Fibroblast of the conjunctiva (primary cell): ENCODE measurements at regions not wholly inside any gene's neighbourhood (a gene's known extent, or its start where the extent isn't known, plus 50 kb on each side); places are given as distances from the start of the nearest gene placed in this dataset.

Source experiments
- DNase-seq: peaks from one replicate; pipeline ENCODE4 v3.0.0-alpha.2; 2010; ENCODE audit warnings: low read depth

DNA sequence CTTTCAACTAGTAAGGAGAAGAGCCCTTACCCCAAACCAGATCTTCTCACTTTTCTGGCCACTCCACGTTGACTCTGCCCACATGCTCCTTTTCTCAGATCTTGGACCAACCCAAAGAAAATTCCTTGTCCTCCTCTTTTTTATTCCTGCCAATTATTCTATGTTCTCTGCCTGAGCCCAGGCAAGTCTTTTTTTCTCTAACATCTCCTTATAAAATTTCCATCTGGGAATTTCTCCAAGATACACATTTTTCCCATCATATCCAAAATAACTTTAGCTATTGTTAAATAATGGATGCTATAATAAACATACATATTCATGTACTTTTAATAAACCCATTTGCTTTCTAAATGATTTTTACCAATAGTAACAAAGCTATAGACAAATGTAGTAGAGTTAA lies 726.0 kb upstream of the ZNF385D start:
- no peak for DNase-seq

DNA sequence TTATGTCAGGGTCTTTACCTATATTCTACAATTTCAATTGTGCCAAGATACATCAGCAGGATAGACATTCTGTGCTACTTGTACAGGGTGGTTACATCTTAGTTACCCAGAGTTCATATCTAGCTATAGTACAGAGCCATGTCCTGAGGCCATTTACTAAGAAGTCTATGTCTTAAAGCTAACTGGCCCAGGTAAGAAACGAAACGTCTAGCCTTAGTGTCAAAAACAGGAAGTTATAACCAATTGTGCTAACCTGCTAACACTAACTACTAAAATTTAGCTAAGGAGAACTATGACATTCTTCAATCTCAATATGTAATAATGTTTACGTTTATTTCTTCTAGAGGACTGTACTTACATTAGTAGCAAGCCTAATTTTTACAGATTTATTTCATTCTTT lies 717.2 kb upstream of the UBE2E2 start:
- no peak for DNase-seq

DNA sequence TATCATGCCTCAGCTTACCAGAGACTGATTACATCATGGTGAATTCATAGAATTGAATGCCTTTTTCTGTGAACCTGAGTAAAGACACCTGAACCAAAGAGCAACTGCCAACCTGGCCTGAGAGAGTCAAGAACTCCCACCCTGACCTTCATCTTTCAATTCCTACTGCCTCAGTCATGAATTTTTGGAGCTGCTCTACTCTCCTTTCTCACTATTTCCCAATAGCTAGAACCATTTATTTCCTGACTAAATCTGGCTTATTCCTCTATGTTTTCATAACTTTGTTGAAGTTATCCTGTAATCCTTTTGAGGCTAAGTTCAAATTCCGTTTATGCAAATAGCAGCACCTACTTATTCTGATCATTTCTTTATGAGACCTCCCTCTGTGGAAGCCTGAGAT lies 712.4 kb upstream of the UBE2E2 start:
- no peak for DNase-seq

DNA sequence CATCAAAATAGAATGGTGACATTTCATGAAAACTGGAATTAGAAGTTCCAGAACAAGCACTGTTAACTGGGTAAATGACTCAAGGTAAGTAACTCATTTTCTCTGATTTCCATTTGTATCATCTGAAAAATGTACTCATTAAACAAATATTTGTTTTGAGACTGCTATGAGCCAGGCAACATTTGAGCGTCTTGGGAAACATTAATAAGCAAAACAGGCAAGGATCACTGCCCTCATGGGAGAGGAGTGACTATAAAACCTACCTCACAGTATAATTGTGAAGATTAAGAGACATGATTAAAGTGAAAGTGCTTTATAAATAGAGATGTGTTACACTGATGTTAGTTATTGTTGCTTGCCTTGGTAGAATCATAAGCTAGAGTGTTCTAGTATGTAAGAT lies 711.8 kb upstream of the UBE2E2 start:
- no peak for DNase-seq

DNA sequence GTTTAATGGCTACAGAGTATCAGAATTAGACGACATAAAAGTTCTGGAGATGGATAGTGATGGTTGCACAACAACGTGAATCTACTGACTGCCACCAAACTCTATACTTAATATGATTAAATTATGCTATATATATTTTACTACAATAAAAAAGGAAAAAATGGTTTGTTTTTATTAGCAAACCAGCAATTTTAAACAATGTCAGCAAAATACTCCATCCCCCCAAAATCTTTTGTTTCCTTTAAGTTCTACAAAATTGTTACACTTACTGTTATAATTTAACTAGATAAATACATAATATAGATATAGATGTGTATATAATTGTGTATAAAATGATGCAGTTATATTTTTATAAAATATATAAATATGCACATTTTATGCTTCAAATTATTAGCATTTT lies 710.8 kb upstream of the UBE2E2 start:
- no peak for DNase-seq

DNA sequence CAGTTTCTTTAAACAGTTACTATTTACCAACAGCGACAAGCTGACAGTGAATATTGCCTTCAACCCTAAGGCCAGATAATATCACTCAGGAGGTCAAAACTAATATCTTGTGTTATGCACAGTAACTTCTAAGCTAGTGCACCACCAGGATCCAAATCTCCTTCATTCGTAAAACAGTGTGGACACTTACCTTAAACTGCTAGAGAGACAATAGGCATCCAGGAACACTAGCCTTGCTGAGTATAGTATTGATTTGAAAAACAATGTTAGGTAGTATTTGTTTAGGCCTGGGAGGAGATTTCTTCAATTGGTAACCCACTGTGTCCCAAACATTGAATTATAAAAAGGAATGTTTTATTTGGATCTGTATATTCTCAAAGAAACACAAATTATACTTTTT lies 707.9 kb upstream of the UBE2E2 start:
- no peak for DNase-seq

DNA sequence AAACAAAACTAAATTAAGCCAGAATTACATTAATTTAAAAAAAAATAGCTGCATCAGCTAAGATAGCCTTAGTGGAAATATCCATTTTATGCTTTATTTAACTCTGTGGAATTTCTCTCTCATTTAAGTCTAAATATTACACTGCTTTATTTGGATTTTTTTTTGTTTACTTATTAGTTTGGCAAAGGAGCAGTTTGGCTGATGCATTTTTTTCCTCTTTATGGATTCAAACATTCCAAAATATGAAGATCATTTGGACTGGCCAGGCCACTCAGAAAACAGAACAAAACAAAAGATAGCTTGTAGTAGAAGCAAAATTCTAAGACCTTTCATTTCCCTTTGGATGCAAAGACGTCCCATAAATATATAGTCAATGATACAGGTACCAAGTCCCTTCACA lies 707.3 kb upstream of the UBE2E2 start:
- DNase-seq: no peak

DNA sequence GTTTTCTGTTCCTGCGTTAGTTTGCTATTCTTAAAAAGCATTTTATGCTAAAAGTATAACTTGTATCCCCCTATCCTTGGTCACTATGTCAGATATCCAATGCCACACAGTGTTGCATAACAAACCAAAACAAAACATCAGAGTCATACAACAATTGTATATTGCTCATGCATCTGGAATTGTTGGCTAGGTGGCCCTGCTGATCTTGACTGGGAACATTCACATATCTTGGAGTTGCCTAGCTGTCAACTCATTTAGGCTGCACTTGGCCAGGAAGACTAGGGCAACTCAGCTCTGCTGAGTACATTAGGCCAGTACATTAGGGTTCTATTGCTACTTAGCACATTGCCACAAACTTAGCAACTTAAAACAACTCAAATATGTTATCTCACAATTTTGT lies 706.5 kb upstream of the UBE2E2 start:
- no peak for DNase-seq

DNA sequence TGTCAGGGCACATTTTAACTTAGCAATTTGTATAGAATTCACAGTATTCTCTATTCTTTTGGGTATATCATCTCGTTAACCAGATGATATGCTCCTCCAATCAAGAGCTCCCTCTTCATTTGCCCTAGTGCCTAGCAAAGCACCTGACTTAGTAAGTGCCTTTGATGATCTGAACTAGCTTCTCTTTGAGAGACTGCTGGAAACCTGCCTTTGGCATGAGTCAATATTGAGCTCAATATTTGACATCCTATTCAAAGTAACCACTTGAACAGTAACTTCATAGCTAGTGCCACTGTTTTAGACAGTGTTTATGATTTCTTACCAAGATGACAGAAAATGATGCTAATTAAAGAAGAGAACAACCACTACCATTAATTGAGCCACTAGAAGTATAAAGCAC lies 696.3 kb upstream of the UBE2E2 start:
- no peak for DNase-seq

DNA sequence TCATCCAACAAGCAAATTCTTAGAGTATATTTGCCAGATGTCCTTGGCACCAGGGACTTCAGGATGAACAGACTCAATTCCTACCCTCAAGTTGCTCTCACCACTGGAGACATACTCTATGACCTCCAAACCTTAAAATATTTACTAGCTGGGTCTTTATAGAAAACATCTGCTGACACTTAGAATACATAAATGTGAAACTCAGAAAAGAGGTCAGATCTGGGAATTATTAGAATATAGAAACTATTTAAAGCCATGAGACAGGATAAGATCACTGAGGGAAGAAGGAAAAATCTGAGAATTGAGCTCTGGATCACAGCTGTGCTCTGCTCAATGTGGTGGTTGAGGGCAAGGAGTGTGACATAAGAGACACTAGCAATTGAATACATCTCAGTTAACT lies 695.4 kb upstream of the UBE2E2 start:
- no peak for DNase-seq

DNA sequence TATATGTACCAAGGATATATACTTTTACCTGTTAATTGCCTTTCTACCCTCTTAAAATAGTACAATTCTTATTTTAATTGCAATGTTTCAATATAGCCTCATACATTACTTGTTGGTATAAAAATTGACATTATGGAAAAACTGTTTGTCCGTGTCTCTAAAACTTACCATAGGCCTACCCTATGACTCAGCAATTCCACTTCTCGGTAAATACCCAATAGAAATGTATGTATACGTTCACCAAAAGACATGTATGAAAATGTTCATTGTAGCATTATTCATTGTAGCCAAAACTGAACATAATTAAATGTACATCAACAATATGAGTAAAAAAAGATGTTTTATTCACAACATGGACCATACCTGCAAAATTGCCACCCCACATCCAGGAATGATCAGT lies 679.2 kb upstream of the UBE2E2 start:
- DNase-seq: no peak

DNA sequence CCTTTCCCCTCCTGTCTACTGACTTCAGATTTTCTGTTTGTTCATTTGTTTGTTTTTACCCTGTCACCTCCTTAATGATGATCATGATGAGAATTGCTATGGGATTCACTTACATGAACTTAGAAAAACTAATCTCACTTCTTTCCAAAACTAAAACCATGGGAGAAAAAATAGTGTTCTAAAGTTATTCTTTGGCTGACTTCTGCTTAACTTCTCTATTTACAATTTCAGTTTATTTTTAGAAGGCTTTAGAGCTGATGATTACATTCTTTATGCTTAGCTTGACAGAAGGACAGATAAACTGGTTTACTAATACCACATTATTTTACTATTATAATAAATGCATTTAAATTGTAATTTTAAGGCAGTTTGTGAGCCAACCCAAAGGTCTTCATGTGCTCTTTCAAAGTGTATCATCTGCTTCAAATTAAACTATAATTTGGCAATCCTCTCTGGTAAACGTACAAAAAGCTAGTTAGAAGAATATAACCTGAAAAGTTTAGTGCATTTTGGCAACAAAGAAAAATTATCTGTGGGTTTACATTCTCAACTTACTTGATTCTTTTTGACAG lies 676.8 kb upstream of the UBE2E2 start:
- DNase-seq: no peak

DNA sequence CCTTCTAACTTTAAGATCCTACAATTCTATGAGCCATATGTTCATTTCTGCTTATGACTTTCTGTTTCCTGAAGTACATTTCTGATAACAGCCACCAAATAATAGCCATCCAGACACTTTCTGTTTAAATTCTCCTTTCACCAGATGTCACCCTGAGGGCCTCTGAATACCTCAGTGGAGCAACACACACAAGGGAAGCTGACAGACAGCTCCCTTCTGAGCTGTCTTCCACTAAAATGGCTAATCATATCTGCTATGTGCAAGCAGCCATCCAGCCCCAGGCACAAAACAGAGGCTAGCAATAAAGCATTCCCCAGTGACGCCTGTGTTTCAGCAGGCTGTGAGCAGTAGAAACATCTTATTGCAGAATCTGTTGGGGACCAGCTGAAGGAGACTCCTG lies 666.6 kb upstream of the UBE2E2 start:
- DNase-seq: no peak

DNA sequence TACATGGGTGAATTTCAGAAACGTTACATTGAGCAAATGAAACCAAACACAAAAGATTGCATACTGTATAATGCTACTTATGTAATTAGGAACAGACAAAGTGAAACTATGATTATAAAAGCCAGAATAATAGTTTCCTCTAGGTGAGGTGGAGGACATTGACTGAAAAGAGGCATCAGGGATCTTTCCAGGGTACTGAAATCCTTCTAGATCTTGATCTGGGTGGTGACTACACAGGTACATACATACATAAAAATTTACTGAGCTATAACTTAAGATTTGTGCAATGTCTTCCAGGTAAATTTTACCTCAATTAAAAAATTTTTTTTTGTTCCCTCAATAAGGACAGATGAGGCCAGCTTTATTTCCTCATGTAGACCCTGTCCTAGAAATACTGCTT lies 665.6 kb upstream of the UBE2E2 start:
- DNase-seq: no peak

DNA sequence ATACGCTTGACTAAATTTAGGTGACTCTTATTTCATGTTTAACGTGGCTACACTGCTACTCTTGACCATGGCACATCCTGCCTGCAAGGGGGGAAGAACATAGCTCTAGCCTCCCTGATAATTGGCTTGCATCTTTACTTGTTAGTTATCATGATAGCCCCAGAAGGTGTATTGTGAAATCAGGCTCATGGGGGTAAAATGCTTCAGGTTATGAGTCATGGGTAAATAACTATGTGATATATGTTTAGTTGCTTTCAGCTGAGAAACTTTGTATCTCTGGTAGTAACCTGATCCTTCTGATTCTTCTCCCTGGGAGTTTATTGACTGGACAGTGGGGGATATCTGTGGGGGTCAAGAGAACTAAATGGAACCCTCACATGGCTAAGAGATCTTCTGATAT lies 660.8 kb upstream of the UBE2E2 start:
- no peak for DNase-seq

DNA sequence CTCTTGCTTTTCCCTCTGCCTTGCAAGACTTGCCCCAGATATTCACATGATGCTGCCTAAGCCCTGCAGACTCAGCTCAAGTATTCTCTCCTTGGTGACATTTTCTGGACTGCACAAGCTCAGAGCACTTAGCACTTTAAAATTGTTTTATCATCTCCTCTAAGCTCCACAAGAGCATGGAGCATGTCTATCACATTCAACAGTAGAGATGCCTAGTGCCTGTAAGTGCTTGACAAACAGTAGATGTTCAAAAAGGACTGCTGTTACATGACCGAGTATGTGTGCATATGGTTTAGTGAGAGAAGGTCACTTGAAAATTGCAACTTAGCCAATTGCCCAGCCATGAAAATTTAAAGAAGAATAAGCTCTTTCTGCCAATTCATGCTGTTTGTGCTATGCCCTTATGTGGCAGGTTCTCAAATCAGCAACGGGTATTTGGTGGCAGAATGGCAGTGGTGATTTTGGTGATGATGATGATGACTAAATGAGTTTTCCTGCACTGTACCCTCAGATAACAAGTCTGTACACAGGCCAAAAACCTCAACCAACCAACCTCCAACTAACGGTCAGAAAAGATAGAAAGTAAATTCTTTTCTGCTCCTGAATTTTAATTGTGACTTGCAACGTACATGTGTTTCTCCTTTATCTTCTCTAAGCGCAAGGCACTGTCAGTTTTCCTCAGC lies 647.2 kb upstream of the UBE2E2 start:
- DNase-seq: no peak

DNA sequence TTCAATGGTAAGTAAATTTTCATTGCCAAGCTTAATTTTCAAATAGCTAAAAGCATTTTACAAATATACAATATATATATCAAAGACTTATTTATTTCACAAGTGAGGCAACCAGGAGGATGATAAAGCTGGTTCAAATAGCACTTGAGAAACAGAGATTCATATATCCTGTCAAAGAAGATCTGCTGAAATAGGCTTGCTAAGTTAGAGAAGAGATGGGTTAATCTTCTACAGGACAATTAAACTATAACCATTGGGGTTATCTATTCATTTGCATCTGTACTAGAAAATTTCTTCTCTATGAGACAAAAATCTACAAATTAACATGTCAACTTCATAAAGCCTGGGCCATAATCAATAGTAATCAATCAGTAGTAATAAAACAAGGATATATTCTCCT lies 637.7 kb upstream of the UBE2E2 start:
- no peak for DNase-seq

DNA sequence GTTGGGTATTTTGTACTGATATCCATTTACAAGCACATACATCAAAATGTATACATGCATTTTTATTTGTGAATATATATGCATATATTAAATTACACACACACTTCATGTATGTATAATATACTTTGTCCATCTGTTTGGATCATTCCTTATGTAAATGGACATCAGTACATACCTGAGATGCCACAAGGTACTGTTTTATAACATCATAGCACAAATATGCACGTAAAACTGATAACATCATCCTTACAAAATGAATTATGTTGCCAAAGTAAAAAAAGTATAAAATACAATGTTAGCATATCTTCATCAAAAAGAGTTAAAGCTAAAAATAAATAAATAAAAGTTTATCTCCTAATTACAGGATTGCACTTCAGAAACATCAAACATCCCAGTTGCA lies 634.8 kb upstream of the UBE2E2 start:
- no peak for DNase-seq

DNA sequence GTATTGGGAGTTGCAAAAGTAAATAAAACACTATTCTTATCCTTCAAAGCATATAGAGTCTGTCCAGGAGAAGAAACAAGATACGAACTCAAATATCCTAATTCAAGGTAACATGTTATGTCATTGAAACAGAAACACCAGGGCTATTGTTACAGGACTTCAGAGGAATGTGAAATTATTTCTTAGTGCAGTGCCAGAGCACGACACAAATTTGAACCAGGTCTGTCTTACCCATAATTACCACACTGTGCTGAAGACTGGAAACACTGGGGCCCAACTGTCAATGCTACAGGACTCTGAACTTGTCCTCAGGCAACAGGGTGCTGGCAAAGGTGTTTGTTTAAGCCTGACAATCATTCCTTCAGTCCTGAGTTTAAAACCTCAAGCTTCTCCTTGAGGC lies 633.6 kb upstream of the UBE2E2 start:
- DNase-seq: no peak

DNA sequence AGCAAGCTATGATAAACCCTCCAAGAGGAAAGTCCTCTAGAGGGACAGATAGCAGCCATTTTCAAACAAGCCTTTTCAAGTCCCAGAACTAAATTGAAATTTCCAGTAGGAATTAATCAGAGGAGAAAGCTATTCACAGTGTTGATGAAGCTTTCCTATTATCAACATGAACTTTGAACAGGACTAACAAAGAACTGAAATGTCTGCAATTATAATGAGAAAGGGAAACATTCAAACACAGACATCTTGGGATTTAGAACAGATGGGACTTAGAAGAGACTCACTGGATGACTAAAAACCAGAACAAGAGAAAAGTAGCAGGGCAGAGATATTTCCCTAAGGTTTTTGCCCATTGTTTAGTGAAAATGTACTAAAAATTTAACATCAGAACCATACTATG lies 622.1 kb upstream of the UBE2E2 start:
- DNase-seq: no peak

DNA sequence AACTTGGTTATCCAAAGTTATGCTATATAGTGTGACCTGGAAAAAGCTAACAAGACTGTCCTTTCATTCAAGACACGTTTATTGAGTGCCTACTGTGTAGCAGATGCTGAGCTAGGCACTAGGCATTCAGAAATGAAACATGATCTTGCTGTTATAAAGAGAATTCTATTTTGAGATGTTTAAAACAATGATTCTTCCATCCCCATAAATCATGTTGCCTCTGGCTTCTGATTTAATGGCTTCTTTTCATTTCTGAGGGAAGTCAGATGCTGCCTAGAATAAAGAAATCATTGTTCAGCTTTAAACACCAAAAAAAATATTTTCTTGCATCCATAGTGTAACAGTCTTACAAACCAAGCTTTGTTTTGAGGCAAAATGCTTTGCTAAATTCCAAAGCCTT lies 620.9 kb upstream of the UBE2E2 start:
- no peak for DNase-seq

DNA sequence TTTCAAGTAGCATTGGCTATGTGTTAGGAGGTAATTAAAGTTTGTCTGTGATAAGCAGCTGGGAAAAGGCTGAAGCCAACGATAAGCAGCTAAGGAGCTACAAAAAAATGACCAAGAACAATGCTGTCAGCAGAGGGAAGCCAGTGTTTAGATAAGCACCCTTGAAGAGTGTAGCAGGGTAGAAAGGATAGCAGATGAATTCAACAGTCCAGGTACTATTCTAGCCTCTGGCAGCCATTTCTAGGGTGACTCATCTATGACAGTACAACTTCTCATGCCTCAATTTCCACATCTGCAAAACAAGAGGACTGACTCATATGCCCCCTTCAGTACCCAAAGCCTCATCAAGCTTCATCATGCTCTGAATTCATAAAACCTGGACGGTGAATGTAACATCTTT lies 617.6 kb upstream of the UBE2E2 start:
- peak; percentile 0 for DNase-seq

DNA sequence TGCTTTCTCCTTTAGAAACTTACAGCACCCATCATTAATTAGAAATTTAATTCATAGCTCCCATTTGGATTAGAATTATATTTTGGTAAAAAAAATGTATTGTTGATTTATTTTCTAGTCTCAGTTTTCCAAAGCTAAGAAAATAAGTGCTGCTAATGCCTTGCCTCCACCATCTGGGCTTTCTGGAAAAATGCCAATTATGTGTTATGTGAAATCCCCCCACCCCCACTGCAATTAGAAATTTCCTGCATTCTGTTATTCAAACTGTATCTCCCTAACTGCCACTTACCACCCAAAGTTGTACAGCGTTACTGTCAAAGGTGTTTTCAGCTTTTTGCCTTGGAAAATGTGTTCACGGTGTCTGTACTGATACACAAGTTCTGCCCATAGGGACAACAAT lies 617.2 kb upstream of the UBE2E2 start:
- no peak for DNase-seq

DNA sequence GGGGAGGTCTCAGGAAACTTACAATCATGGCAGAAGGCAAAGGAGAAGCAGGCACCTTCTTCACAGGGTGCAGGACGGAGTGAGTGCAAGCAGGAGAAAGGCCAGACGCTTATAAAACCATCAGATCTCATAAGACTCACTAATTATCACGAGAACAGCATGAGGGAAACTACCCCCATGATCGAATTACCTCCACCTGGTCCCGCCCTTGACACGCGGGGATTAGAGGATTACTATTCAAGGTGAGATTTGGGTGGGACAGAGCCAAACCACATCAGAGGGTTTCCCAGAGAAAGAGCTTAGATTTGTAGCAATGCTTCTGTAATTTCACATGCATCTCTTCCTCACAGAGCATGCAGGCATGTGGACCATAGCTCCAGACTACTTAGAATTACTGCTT lies 615.7 kb upstream of the UBE2E2 start:
- no peak for DNase-seq

DNA sequence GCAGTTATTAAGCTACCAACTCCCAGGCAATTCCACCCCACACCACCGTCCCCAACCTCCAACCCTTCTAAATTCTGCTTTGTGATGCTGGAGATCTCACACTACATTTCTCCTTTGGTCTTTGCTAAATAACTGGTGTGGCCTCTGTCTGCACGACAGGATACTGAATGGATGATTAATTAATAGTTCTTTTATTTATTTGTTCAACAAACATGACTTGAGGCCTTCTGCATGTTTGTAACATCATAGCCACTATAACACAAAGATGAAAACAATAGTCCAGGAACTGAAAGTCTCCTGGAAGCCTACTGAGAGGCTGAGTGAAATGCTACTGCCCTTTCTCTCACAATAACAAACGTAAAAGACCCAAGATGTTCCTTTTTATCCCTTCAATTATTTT lies 609.5 kb upstream of the UBE2E2 start:
- DNase-seq: no peak
